ENCODE measurements at regions not wholly inside any gene's neighbourhood (a gene's known extent, or its start where the extent isn't known, plus 50 kb on each side); places are given as distances from the start of the nearest gene placed in this dataset.

DNA sequence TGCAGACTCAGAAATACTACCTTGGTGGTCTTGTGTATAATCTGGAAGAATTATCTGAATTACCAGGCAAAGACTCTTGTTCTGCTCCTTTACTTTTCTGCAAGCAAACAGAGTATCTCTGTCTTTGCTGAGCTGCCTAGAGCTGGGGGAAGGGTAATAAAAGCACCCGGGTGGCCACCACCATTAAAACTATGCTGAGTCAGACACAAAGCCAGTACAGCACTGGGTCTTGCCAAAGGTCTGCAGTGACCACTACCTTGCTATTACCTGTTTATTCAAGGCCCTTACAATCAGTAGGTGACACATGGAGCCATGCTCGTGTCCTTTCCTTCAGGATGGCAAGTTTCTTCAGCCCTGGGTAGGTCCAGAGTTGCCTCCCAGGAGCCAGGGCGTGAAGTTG, 420.6 kb upstream of the CNTN5 start:
- no peaks in the 10 kb centered on the region for H3K27me3 Mint-ChIP-seq
- DNase-seq, result no peak
- H3K4me3 Mint-ChIP-seq, result no peak overlapping the region
- no peak overlapping the region for H3K27ac Mint-ChIP-seq
- peaks cover 3% of the 10 kb centered on the region for H3K9me3 Mint-ChIP-seq
- no peaks in the 10 kb centered on the region for H3K36me3 Mint-ChIP-seq
- no peaks in the 10 kb centered on the region for H3K4me1 Mint-ChIP-seq

DNA sequence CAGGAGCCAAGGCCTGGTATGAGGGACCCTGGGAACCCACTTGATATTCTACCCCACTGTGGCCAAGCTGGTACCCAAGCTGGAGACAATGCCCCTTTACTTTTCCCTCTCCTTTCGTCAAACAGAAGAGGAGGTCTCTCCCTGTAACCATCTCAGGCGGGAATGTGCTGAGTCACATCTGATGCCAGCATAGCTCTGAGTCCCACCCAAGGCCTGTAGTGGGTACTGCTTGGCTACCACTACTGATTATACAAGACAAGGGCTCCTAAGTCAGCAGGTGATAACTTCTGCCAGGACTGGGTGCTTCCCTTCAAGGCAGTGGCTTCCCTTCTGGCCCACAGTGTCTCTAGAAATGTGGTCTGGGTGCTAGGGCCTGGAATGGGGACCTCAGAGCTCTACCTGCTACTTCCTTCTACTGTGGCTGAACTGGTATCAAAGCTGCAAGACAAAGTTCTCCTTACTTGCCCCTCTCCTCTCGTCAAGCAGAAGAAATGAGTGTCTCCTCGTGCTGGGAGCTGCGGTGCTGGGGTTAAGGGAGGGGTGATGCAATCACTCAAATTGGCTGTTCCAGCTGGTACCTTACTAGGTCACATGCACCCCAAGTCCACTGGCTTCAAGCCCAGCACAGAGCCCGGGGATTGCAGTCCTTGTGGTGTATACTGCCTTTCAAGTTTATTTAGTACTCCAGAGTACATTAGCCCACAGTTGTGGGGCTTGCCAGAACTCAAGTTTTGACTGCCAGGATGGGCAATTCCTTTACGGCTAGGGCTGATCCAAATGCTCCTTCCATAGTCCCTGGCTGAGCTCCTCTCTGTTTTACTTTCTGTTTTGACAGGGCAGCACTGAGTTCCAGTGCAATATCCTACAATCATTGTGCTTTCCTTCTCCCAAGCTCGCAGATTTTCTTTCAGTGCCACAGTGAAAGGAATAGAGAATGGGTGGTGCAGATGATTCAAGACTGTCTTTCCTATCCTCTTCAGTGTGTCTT, 419.7 kb upstream of the CNTN5 start:
- Mint-ChIP-seq H3K27me3 (no peaks in the 10 kb centered on the region), H3K9me3 (no peaks in the 10 kb centered on the region), H3K27ac (no peak overlapping the region), H3K36me3 (no peaks in the 10 kb centered on the region), H3K4me3 (no peak overlapping the region), H3K4me1 (no peaks in the 10 kb centered on the region)
- DNase-seq, result no peak

DNA sequence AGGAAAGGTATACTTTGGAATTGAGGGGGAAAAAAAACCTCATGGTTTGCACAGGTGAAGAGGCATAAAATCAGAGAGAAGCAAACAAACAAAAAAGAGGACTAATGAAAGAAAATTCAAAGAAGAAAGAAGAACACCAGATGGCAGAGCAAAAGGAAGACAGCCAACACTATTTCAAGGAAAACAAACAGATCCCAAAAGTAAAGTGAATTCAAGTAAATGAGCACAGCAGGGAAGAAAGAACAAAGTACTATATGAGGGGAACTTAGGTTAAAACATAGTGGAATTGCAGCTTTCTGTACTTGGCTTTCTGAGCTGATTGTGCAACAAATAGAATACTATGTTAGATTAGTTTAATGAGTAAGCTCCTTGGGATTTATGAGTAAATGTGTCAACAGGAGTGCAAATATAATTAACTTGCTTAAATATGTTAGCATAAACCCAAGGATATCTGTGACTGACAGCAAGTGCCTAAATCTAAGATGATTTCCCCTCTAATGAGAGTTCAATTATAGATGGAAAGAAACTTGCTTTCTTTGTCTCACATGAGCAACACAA, 404.6 kb upstream of the CNTN5 start:
- H3K36me3 Mint-ChIP-seq, result no peaks in the 10 kb centered on the region

DNA sequence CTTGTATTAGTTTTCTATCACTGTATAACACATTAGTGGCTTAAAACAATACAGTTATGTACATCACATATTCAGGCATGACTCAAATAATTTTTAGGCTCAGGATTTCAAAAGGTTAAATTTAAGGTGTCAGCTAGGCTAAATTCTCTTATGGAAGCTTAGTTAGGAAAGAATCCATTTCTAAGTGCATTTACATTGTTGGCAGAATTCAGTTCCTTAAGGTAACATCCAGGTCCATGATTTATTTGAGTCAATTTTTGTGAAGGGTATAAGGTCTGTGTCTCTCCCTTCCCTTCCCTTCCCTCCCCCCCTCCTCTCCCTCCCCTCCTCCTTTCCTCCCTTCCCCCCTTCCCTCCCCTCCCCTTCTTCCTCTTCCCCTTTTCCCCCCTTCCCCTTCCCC, 399.0 kb upstream of the CNTN5 start:
- no peaks in the 10 kb centered on the region for H3K36me3 Mint-ChIP-seq
- no peak for DNase-seq
- H3K4me3 Mint-ChIP-seq, result no peak overlapping the region
- H3K4me1 Mint-ChIP-seq, result no peaks in the 10 kb centered on the region
- H3K9me3 Mint-ChIP-seq, result peaks cover 13% of the 10 kb centered on the region
- H3K27me3 Mint-ChIP-seq, result no peaks in the 10 kb centered on the region
- no peak overlapping the region for H3K27ac Mint-ChIP-seq

More for the DNA sequence above, 404.6 kb upstream of the CNTN5 start:
- no peak for DNase-seq
- no peak overlapping the region for H3K27ac Mint-ChIP-seq
- H3K4me3 Mint-ChIP-seq, result no peak overlapping the region
- peaks cover 3% of the 10 kb centered on the region for H3K27me3 Mint-ChIP-seq
- H3K4me1 Mint-ChIP-seq, result no peaks in the 10 kb centered on the region
- peaks cover 10% of the 10 kb centered on the region for H3K9me3 Mint-ChIP-seq

DNA sequence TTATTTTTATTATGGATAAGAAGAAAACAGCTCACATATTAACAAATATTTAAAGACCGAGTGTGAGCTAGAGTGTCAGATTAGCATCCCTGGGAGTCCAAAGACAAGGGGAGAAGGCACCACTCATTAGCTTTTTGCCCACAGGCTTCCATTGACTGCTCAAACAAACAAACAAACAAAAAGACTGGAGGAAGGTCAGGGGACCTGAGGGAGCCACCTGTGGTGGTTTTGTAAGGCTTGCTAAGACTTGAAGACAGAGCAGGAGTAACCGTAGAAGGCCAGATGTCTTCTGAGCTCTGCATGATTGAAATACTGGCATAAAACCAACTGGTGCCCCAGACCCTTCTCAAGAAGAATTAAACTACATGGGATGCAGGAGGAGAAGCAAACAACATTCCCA, 395.2 kb upstream of the CNTN5 start:
- no peaks in the 10 kb centered on the region for H3K36me3 Mint-ChIP-seq
- H3K4me3 Mint-ChIP-seq, result no peak overlapping the region
- peaks cover 6% of the 10 kb centered on the region for H3K9me3 Mint-ChIP-seq
- no peak for DNase-seq
- no peak overlapping the region for H3K27ac Mint-ChIP-seq
- no peaks in the 10 kb centered on the region for H3K27me3 Mint-ChIP-seq
- no peaks in the 10 kb centered on the region for H3K4me1 Mint-ChIP-seq

DNA sequence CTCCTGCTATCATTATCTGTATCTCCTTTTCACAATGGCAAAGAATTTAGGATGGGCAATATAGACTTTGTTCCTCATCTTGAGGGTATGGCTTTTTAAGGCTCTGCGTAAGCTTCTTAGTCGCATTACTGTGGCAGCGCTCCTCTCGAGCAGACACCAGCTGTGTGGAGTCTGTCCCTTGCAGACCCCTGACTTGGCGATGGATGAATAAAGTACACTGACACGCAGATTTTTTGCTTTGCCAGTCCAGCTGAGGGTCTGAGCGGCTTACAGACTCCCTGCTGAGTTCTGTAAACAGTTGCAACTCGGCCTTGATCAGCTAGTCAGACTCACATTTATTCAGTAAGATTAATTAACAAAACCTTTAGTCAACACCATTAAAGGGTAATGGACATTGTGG, 390.0 kb upstream of the CNTN5 start:
- Mint-ChIP-seq H3K4me1 (no peaks in the 10 kb centered on the region), H3K9me3 (no peaks in the 10 kb centered on the region), H3K36me3 (no peaks in the 10 kb centered on the region), H3K27me3 (no peaks in the 10 kb centered on the region), H3K27ac (no peak overlapping the region), H3K4me3 (no peak overlapping the region)
- no peak for DNase-seq

DNA sequence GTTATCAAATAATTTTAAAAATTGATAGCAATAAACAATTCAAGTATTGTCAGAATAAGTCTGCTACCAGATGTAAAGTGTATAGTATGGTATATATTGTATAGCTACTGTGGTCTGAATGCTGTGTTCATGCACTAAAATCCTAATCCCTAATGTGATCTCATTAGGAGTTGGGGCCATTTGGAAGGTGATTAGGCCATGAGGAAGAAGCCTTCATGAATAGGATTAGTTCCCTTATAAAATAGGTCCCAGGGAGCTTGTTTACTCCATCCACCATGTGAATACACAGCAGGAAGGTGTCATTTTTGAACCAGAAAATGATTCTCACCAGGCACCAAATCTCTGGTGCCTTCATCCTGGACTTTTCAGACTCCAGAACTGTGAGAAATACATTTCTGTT, 363.0 kb upstream of the CNTN5 start:
- H3K36me3 Mint-ChIP-seq, result no peaks in the 10 kb centered on the region
- H3K9me3 Mint-ChIP-seq, result peaks cover 3% of the 10 kb centered on the region
- no peak for DNase-seq
- H3K4me3 Mint-ChIP-seq, result no peak overlapping the region
- H3K27ac Mint-ChIP-seq, result no peak overlapping the region
- H3K4me1 Mint-ChIP-seq, result no peaks in the 10 kb centered on the region
- H3K27me3 Mint-ChIP-seq, result no peaks in the 10 kb centered on the region

DNA sequence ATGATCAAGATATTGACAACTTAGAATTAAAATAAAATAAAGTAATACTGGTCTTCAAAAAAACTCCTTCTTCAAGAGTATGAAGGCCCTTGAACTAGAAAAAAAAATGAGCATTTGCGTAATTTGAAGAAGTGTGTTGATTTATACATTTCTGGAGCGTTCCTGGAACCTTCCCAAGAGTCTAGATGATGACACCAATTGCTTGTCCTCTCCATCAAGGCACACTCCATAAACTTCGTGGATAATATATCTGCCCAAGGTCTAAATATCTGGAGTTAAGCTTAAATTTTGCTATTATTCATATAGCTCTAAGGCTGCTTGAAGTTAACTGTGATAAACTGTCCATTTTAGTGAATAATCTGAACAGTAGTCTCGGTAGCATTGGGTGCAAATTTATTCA, 361.3 kb upstream of the CNTN5 start:
- peaks cover 3% of the 10 kb centered on the region for H3K9me3 Mint-ChIP-seq

DNA sequence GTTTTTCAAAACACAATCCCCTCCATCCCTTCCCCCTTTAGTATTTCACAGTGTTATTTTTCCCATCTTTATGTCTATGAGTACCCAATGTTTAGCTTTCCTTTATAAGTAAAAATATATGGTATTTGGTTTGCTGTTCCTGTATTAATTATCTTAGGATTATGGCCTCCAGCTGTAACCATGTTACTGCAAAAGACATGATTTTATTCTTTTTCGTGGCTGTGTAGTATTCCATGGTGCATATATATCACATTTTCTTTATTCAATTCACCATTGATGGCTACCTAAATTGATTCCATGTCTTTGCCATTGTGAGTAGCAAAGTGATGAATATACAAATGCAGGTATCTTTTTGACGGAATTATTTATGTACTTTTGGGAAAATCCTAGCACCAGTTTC, 346.4 kb upstream of the CNTN5 start:
- no peak for DNase-seq
- no peak overlapping the region for H3K4me3 Mint-ChIP-seq
- H3K9me3 Mint-ChIP-seq, result peaks cover 8% of the 10 kb centered on the region
- no peak overlapping the region for H3K27ac Mint-ChIP-seq
- no peaks in the 10 kb centered on the region for H3K27me3 Mint-ChIP-seq
- H3K36me3 Mint-ChIP-seq, result no peaks in the 10 kb centered on the region
- H3K4me1 Mint-ChIP-seq, result no peaks in the 10 kb centered on the region

More for the DNA sequence above, 361.3 kb upstream of the CNTN5 start:
- Mint-ChIP-seq H3K27ac (no peak overlapping the region), H3K27me3 (no peaks in the 10 kb centered on the region), H3K4me3 (no peak overlapping the region), H3K36me3 (no peaks in the 10 kb centered on the region), H3K4me1 (no peaks in the 10 kb centered on the region)
- no peak for DNase-seq

DNA sequence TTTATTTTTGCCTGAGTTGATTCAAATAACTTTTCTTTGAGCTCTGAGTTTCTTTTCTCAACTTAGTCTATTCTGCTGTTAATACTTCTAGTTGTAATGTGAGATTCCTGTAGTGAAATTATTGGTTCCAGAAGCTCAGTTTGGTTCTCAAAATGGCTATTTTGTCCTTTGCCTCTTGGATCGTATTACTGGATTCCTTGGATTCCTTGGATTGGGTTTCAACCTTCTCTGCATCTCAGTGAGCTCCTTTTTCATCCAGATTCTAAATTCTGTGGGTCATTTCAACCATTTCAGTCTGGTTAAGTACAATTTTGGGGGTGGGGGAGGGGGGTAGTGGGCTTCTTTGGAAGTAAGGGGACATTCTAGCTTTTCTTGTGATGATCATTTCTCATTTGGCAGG, 341.1 kb upstream of the CNTN5 start:
- H3K4me1 Mint-ChIP-seq, result no peaks in the 10 kb centered on the region
- H3K27ac Mint-ChIP-seq, result no peak overlapping the region
- no peaks in the 10 kb centered on the region for H3K27me3 Mint-ChIP-seq
- no peak for DNase-seq
- H3K36me3 Mint-ChIP-seq, result no peaks in the 10 kb centered on the region
- no peak overlapping the region for H3K4me3 Mint-ChIP-seq
- H3K9me3 Mint-ChIP-seq, result peaks cover 8% of the 10 kb centered on the region

DNA sequence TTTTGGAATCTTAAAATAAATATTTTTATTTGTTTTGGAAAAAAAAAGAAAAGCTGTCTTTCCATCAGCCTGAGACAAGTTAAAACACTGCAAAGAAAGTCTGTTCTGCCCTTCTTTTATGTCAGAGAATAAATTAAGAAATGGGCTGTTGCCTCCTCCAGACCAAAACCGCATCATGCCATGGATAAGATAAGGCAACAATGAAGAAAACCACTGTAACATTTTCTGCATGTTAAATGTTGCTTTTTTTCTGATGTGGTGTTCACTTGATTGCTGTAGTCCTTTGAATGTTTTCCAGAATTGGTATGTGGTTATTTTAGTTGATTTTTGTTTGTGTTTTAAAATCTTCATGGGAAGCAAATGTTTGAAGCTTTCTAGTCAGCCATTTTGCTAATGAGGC, 319.2 kb upstream of the CNTN5 start:
- H3K4me1 Mint-ChIP-seq, result no peaks in the 10 kb centered on the region
- no peak overlapping the region for H3K4me3 Mint-ChIP-seq
- H3K36me3 Mint-ChIP-seq, result no peaks in the 10 kb centered on the region
- DNase-seq, result no peak
- H3K27me3 Mint-ChIP-seq, result no peaks in the 10 kb centered on the region
- no peak overlapping the region for H3K27ac Mint-ChIP-seq
- H3K9me3 Mint-ChIP-seq, result peaks cover 16% of the 10 kb centered on the region

DNA sequence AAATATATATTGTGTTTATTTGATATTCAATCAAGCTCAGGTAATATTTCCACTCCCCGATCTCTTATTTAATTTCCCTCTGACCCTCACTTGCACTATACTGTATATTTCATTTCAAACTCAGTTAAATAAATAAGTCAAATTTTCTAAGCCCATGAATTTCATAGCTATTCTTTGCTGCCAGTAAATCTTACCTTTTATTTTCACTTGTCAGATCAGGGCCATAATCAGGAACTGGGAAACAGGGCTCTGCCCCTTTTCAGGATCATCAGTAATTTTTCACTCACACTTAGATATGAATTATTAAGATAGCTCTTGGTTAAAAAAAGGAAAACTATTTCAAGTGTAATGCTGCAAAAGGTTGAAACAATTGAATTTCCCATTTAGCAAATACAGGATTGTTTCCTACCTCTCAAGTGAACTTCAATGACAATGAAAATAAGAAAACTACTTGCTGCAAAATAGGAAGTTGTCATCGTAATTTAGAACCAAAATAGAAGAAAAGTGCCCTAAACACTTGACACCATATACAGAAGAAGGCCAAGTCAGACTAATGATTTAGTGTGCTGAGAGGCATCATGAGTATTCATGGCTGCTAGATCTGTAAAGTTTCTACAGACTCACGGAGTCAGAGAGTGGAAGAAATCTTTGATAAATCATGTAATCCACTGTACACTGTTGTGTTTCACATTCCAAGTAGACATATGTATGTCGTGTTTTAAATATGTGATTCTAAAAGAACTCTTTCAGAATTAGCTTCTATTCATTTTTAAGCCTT, 316.8 kb upstream of the CNTN5 start:
- Mint-ChIP-seq H3K9me3 (peaks cover 10% of the 10 kb centered on the region), H3K27ac (no peak overlapping the region), H3K27me3 (no peaks in the 10 kb centered on the region), H3K4me1 (no peaks in the 10 kb centered on the region), H3K36me3 (no peaks in the 10 kb centered on the region), H3K4me3 (no peak overlapping the region)
- DNase-seq, result no peak

DNA sequence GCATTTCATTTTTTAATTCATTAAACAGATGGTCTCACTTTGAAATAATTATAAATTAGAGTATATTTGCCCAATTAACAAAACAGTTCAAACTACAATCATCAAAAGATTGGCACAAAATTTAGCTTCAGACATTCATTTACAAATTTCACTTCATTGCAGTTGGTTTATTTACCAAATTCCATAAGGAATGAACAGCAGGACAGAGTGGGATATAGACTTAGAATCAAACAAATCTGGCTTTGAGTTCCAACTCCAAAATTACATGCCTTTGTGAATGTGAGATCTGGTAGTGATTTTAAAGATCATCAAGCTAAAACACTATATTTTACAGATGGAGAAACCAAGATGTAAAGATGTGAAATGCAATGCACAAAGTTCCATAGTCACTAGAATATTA, 310.7 kb upstream of the CNTN5 start:
- H3K4me3 Mint-ChIP-seq, result no peak overlapping the region
- no peak overlapping the region for H3K27ac Mint-ChIP-seq
- H3K4me1 Mint-ChIP-seq, result no peaks in the 10 kb centered on the region
- H3K27me3 Mint-ChIP-seq, result no peaks in the 10 kb centered on the region
- no peak for DNase-seq
- no peaks in the 10 kb centered on the region for H3K36me3 Mint-ChIP-seq
- peaks cover 12% of the 10 kb centered on the region for H3K9me3 Mint-ChIP-seq

DNA sequence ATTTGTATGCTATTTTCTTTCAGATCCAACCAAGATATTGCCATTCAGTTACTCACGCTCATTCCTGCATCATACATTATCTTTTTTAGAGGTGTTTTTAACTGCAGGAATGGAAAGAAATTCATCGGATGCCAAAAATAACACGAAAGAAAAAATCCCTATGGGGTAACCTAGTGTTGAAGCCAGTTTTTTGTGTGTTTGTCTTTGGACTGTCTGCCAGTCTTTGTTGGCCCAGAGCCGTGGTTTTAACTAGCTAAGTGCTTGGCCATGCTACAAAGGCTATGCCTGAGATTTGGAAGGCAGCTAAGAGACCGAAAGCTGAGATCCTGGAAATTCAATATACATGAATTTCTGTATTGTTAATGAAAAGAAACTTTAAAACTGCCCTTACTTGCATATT, 309.8 kb upstream of the CNTN5 start:
- no peaks in the 10 kb centered on the region for H3K27me3 Mint-ChIP-seq
- H3K36me3 Mint-ChIP-seq, result no peaks in the 10 kb centered on the region
- no peaks in the 10 kb centered on the region for H3K4me1 Mint-ChIP-seq
- H3K9me3 Mint-ChIP-seq, result peaks cover 16% of the 10 kb centered on the region
- no peak overlapping the region for H3K27ac Mint-ChIP-seq
- no peak overlapping the region for H3K4me3 Mint-ChIP-seq
- no peak for DNase-seq

DNA sequence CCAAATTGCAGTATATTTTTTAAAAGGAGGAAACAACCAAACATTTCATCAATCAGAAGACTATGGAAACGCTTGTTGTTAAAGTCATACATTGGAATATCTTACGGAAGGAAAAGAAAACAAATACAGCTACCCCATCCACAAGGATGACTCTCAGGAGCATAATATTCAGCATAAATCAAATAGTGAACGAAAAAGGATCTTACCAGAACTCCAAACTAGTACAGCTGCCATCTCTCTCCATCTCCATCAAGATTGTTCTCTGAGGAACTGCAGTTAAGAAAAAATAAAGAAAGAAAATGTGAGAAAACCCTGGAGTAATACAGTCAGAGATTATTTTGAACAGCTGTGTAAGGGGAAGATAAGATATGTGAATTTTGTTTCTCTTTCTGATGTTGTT, 299.8 kb upstream of the CNTN5 start:
- no peak for DNase-seq

More for the DNA sequence above, 299.8 kb upstream of the CNTN5 start:
- no peaks in the 10 kb centered on the region for H3K36me3 Mint-ChIP-seq
- no peaks in the 10 kb centered on the region for H3K4me1 Mint-ChIP-seq
- no peaks in the 10 kb centered on the region for H3K27me3 Mint-ChIP-seq
- peaks cover 2% of the 10 kb centered on the region for H3K9me3 Mint-ChIP-seq
- no peak overlapping the region for H3K4me3 Mint-ChIP-seq
- no peak overlapping the region for H3K27ac Mint-ChIP-seq
